Activated naive CD4-positive, alpha-beta T cell treated with anti-CD3 and anti-CD28 coated beads for 36 hours (primary cell): ENCODE measurements at regions not wholly inside any gene's neighbourhood (a gene's known extent, or its start where the extent isn't known, plus 50 kb on each side); places are given as distances from the start of the nearest gene placed in this dataset.
A peak's percentile ranks its signal among the peaks of the same experiment; 100 is the strongest.

ENCODE experiments used
- CTCF ChIA-PET: fragments of 350-600 bp; sonication (Branson Sonifier 250); formaldehyde crosslinking; loops from one replicate; lab custom pipeline; 2021; ENCODE audit warnings: antibody characterized with exemption; lab: Charles Lee
- DNase-seq: peaks from one replicate; pipeline ENCODE4 v3.0.0-alpha.2; 2020
- H3K27ac Mint-ChIP-seq: one replicate; pipeline ENCODE4 v1.8.0; 2021; ENCODE audit warnings: mild to moderate bottlenecking, mixed read lengths
- H3K27me3 Mint-ChIP-seq: one replicate; pipeline ENCODE4 v1.8.0; 2021; ENCODE audit warnings: low read depth, mixed read lengths
- H3K36me3 Mint-ChIP-seq: one replicate; pipeline ENCODE4 v1.8.0; 2021; ENCODE audit warnings: low read depth, mixed read lengths
- H3K4me1 Mint-ChIP-seq: one replicate; pipeline ENCODE4 v1.8.0; 2021; ENCODE audit warnings: low read depth, mixed read lengths
- H3K4me3 Mint-ChIP-seq: one replicate; pipeline ENCODE4 v1.8.0; 2021; ENCODE audit warnings: mild to moderate bottlenecking, moderate library complexity, mixed read lengths
- H3K9me3 Mint-ChIP-seq: one replicate; pipeline ENCODE4 v1.8.0; 2021; ENCODE audit warnings: mixed read lengths
- intact Hi-C: fragments of 100-400 bp; cut with micrococcal nuclease; formaldehyde crosslinking; loops from one replicate; pipeline ENCODE4 v1.15.1; 2023

DNA sequence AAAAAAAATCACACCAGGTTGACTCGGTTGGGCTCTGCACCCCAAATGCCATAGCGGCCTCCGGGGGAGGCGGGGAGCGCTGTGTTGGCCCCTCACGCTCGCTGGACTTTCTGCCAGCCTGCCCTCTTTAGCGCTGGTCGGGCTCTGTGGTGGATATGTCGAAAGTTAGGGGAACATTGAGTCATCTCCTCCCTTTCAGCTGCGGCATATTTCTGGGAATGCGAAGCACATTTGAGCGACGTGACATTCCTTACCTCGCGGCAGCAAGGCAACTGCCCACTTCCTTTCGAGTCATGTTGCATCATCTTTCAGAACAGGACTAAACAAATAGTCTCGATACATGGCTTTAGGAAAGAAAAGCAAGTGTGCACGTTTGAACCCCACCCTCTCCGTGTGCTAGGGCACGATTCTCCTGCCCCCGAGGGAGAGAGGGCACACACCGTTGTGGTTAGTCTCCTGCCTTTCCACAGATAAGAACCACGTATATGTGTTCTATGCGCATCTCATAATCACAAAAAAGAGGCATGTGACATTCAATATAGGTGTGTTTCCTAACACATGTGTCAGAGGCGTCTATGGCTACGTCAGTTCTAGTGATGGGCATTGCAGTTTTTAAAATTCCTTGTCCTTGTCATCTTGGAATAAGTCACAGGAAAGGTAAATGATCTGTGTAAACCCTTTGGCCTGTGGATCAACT is 105.9 kb upstream of the SLC45A1 start:
- CTCF ChIA-PET, result interaction anchor here (0.6 kb wide), 1 partner anchor 197 kb away, joined by 3 read pairs; no protein-coding TSS in a partner anchor
- Mint-ChIP-seq H3K27ac (no peak overlapping the region), H3K27me3 (peaks cover 31% of the 10 kb centered on the region), H3K36me3 (no peaks in the 10 kb centered on the region), H3K4me1 (peaks cover 16% of the 10 kb centered on the region), H3K4me3 (no peak overlapping the region), H3K9me3 (no peaks in the 10 kb centered on the region)
- intact Hi-C loops, result loop anchor here (10.0 kb wide), 1 partner anchor 177 kb away; no protein-coding TSS in a partner anchor
- peak; percentile 22 for DNase-seq

DNA sequence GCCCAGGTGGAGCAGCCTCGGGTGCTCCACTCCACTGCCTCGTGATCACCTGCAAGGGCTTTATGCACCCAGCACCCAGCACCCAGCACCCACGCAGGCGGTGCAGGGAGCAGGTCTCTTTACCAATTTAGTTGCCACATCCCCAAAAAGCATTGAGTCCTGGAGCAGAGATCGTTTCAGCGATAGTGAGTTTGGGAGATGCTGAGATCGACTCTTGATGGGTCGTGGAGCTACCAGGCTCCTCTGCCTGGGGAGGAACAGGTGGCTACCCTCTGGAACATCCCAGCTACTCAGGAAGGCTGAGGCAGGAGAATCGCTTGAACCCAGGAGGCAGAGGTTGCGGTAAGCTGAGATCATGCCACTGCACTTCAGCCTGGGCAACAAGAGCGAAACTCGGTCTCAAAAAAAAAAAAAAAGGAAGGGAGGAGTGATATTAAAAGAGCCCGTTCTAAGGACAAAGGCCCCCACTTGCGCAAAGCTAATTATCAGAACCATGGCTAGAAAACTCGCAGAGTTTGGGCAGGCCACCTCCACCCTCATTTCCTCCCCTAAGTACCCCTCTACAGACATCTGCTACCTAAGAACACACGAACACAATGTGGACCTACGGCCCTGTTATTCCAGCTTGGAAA is 106.5 kb upstream of the SLC45A1 start:
- H3K36me3 Mint-ChIP-seq, result no peaks in the 10 kb centered on the region
- no peak for DNase-seq
- intact Hi-C loops, result loop anchor here (10.0 kb wide), 1 partner anchor 177 kb away; no protein-coding TSS in a partner anchor
- H3K27ac Mint-ChIP-seq, result no peak overlapping the region
- CTCF ChIA-PET, result interaction anchor here (0.6 kb wide), 1 partner anchor 196 kb away, joined by 3 read pairs; no protein-coding TSS in a partner anchor
- no peaks in the 10 kb centered on the region for H3K9me3 Mint-ChIP-seq
- H3K4me3 Mint-ChIP-seq, result no peak overlapping the region
- H3K27me3 Mint-ChIP-seq, result peaks cover 27% of the 10 kb centered on the region
- peaks cover 14% of the 10 kb centered on the region for H3K4me1 Mint-ChIP-seq

DNA sequence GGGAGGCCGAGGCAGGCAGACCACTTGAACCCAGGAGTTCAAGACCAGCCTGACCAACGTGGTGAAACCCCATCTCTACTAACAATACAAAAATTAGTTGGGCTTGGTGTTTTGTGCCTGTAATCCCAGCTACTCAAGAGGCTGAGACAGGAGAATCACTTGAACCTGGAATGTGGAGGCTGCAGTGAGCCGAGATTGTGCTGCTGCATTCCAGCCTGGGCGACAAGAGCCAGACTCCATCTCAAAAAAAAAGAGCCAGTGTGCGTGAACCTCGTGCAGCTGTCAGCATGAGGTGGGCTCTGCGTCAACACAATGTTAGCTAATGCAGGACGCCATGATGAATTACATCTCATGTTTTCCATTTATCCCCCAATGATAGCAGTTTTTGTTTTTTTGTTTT is 110.7 kb upstream of the SLC45A1 start:
- DNase-seq, result no peak
- Mint-ChIP-seq H3K9me3 (no peaks in the 10 kb centered on the region), H3K4me3 (no peak overlapping the region), H3K36me3 (no peaks in the 10 kb centered on the region), H3K27ac (no peak overlapping the region), H3K27me3 (peaks cover 12% of the 10 kb centered on the region), H3K4me1 (peaks cover 10% of the 10 kb centered on the region)
- intact Hi-C loops, result no loop called here
- CTCF ChIA-PET, result no interaction called here

DNA sequence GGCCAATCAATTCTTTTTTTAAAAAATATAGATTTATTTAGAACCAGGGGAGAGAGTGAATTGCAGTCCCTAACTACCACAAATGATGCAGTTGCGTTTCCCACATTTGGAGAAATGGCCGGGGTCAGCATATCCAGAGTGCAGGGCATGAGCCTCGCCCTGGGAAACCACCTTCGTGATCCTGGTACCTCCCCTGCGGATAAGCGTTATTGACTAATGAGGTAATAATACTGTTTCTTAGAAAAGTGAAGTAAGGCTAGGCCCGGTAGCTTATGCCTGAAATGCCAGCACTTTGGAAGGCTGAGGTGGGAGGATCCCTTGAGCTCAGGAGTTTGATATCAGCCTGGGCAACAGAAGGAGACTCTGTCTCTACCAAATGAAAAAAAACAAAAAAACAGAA is 111.5 kb upstream of the SLC45A1 start:
- intact Hi-C loops, result no loop called here
- no peak overlapping the region for H3K27ac Mint-ChIP-seq
- peaks cover 6% of the 10 kb centered on the region for H3K27me3 Mint-ChIP-seq
- H3K4me1 Mint-ChIP-seq, result peaks cover 2% of the 10 kb centered on the region
- no peak for DNase-seq
- H3K36me3 Mint-ChIP-seq, result no peaks in the 10 kb centered on the region
- H3K4me3 Mint-ChIP-seq, result no peak overlapping the region
- H3K9me3 Mint-ChIP-seq, result no peaks in the 10 kb centered on the region
- CTCF ChIA-PET, result interaction anchor here (0.7 kb wide), 1 partner anchor 63 kb away, joined by 3 read pairs; no protein-coding TSS in a partner anchor

DNA sequence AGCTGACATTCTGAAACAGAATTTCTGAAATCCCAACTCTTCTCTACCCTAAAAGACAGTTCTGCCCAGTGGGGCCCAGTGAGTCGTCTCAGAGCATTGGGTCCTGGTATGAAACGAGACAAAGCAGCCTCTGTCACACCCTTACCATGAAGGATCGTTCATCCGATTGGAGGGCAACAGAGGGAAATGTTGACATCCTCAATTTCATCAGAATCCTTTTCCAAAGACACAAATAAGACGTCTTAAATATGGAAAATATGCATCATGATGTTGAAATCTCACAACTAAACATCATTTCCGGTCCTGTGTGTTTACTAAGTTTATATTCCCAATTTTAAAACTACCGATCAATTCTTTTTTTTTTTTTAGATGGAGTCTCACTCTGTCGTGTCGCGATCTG is 112.1 kb upstream of the SLC45A1 start:
- H3K27me3 Mint-ChIP-seq, result peaks cover 4% of the 10 kb centered on the region
- no peak overlapping the region for H3K27ac Mint-ChIP-seq
- CTCF ChIA-PET, result no interaction called here

DNA sequence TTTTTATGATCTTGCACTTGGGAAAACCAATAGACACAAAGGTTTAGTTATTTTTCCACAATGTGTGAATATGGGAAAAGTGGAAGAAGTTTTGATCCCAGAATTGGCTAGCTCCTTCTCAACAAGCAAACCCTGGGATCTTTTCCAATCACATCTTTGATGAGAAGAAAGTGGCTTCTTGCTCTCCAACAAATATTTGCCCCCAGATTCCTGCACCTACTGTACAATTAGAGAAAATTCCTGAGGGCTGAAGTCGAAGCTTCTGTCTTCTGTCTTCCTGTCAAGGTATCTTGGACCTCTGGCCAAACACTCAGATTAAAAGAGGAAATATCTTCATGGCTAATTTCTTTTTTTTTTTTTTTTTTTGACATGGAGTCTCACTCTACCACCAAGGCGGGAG is 113.1 kb upstream of the SLC45A1 start:
- DNase-seq, result no peak
- no peaks in the 10 kb centered on the region for H3K27me3 Mint-ChIP-seq
- CTCF ChIA-PET, result interaction anchor here (0.7 to 0.8 kb wide), 2 partner anchors 8 to 190 kb away, joined by 4 read pairs; no protein-coding TSS in a partner anchor
- intact Hi-C loops, result no loop called here
- no peaks in the 10 kb centered on the region for H3K36me3 Mint-ChIP-seq
- H3K9me3 Mint-ChIP-seq, result no peaks in the 10 kb centered on the region
- H3K27ac Mint-ChIP-seq, result no peak overlapping the region
- no peaks in the 10 kb centered on the region for H3K4me1 Mint-ChIP-seq
- H3K4me3 Mint-ChIP-seq, result no peak overlapping the region

More for the DNA sequence above, 112.1 kb upstream of the SLC45A1 start:
- DNase-seq, result no peak
- Mint-ChIP-seq H3K36me3 (no peaks in the 10 kb centered on the region), H3K4me1 (no peaks in the 10 kb centered on the region), H3K9me3 (no peaks in the 10 kb centered on the region), H3K4me3 (no peak overlapping the region)
- intact Hi-C loops, result no loop called here

DNA sequence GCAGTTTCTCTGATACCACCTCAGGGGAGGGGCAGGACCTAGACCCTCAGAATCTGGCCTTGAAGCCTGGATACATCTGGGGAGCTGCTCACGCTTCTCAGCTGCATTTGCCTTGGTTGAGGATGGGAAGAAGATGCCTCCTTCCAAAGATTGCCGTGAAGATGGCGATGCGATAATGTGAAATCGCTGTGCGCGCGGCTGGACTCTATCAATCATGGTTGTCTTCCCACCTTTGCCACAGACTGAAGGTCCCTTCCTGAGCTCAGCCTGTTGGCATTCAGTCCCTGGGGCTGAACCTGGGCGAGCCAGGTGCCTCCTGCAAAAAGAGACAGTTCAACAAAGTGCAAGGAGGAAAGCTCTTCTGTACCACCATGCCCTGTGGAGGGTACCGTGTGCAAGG is 114.4 kb upstream of the SLC45A1 start:
- Mint-ChIP-seq H3K9me3 (no peaks in the 10 kb centered on the region), H3K4me1 (no peaks in the 10 kb centered on the region), H3K36me3 (no peaks in the 10 kb centered on the region), H3K4me3 (no peak overlapping the region), H3K27me3 (no peaks in the 10 kb centered on the region), H3K27ac (no peak overlapping the region)
- intact Hi-C loops, result no loop called here
- no peak for DNase-seq
- CTCF ChIA-PET, result interaction anchor here (0.6 kb wide), 2 partner anchors 99 to 187 kb away, joined by 3 read pairs; no protein-coding TSS in a partner anchor

- H3K4me1 Mint-ChIP-seq, result no peaks in the 10 kb centered on the region
- CTCF ChIA-PET, result interaction anchor here (0.6 kb wide), 1 partner anchor 186 kb away, joined by 3 read pairs; no protein-coding TSS in a partner anchor
- no peak overlapping the region for H3K4me3 Mint-ChIP-seq
- H3K27ac Mint-ChIP-seq, result no peak overlapping the region
- H3K36me3 Mint-ChIP-seq, result no peaks in the 10 kb centered on the region
- H3K9me3 Mint-ChIP-seq, result no peaks in the 10 kb centered on the region
- H3K27me3 Mint-ChIP-seq, result no peaks in the 10 kb centered on the region
- no peak for DNase-seq
- intact Hi-C loops, result no loop called here
These were observed 114.9 kb upstream of the SLC45A1 start for GRCh38 chr1:8203056-8203455.

GRCh38 chr1:8202182-8202905 is 115.6 kb upstream of the SLC45A1 start:
- H3K27ac Mint-ChIP-seq, result no peak overlapping the region

GRCh38 chr1:8201331-8201861 is 116.5 kb upstream of the SLC45A1 start:
- H3K4me1 Mint-ChIP-seq, result peaks cover 5% of the 10 kb centered on the region

More at GRCh38 chr1:8202182-8202905, 115.6 kb upstream of the SLC45A1 start:
- intact Hi-C loops, result no loop called here
- Mint-ChIP-seq H3K9me3 (no peaks in the 10 kb centered on the region), H3K36me3 (no peaks in the 10 kb centered on the region), H3K27me3 (no peaks in the 10 kb centered on the region), H3K4me1 (peaks cover 5% of the 10 kb centered on the region), H3K4me3 (no peak overlapping the region)
- no peak for DNase-seq
- CTCF ChIA-PET, result no interaction called here

DNA sequence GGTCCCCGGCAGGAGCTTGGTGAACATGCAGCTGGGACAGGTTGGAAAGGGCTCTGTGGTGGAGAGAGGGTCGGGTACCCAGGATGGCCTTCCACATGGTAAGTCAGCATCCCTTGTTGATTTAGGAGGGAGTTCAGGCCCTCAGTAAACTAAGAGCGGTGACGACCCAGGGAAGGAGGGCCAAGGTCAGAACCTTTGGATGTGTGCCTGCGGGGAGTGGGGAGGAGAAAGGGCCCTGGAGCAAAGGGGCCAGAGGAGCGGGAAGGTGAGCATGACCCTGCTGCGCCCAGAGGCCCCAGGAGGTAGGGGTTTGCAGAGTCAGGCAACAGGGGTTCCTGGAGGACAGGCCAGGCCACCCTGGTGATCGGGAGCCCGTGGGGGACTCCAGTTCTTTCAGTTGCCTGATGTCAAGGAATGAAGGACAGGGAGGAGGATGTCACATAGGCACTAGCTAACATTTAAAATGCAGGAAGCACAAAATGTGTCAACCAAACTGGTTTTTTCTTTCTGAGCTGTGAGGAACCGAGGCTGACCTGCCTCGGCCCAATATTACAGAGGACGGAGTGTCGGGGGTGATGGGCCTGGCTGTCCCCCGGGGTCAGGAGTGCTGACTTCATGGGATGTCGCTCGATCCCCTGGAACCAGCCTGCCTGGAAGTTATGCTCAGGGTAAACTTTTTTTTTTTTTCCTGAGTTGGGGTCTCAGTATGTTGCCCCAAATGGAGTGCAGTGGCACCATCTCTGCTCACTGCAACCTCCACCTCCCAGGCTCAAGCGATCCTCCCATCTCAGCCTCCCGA is 117.4 kb upstream of the SLC45A1 start:
- H3K27me3 Mint-ChIP-seq, result no peaks in the 10 kb centered on the region
- H3K4me1 Mint-ChIP-seq, result peaks cover 5% of the 10 kb centered on the region
- H3K9me3 Mint-ChIP-seq, result no peaks in the 10 kb centered on the region
- CTCF ChIA-PET, result interaction anchor here (0.7 kb wide), 1 partner anchor 147 kb away, joined by 4 read pairs; no protein-coding TSS in a partner anchor
- H3K27ac Mint-ChIP-seq, result no peak overlapping the region
- DNase-seq, result no peak
- H3K36me3 Mint-ChIP-seq, result no peaks in the 10 kb centered on the region
- intact Hi-C loops, result no loop called here
- no peak overlapping the region for H3K4me3 Mint-ChIP-seq

More at GRCh38 chr1:8201331-8201861, 116.5 kb upstream of the SLC45A1 start:
- Mint-ChIP-seq H3K9me3 (no peaks in the 10 kb centered on the region), H3K27me3 (no peaks in the 10 kb centered on the region), H3K27ac (no peak overlapping the region), H3K36me3 (no peaks in the 10 kb centered on the region), H3K4me3 (no peak overlapping the region)
- intact Hi-C loops, result no loop called here
- CTCF ChIA-PET, result no interaction called here
- no peak for DNase-seq
